HG02571 (cell line): ENCODE measurements at regions not wholly inside any gene's neighbourhood (a gene's known extent, or its start where the extent isn't known, plus 50 kb on each side); places are given as distances from the start of the nearest gene placed in this dataset.
"Not testable (repeated sequence)": the region's sequence is repeated elsewhere in the genome, so short reads cannot be mapped to it uniquely, and the experiment has no call there.

Experiments
- ATAC-seq: cut with Tn5 transposase; IDR thresholded peaks from one replicate; pipeline ENCODE4 v1.9.1; 2021; ENCODE audit warnings: mild to moderate bottlenecking, moderate library complexity; ENCODE audit not compliant: unreplicated experiment

DNA sequence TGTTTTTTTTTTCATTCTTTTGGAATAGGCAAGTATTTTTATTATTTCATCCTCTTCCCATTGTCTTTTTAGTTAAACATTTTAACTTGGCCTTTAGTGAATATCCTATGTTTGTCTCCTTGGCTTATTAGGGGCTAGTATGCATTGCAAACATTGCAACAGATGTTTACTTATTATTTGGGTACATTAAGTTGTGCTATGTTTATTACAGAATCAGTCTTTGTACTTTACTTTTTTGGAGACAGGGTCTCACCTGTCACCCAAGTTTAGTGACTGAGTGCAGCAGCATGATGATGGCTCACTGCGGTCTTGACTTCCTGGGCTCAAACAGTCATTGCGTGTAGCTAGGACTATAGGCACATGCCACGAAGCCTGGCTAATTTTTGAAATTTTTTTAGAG, 51.1 kb upstream of the NUDT6 start:
- ATAC-seq, result no peak

- ATAC-seq, result no peak
Observed at GRCh38 chr4:122976111-122976510, 53.7 kb upstream of the NUDT6 start.

GRCh38 chr4:122977103-122977502, 54.7 kb upstream of the NUDT6 start:
- no peak for ATAC-seq

DNA sequence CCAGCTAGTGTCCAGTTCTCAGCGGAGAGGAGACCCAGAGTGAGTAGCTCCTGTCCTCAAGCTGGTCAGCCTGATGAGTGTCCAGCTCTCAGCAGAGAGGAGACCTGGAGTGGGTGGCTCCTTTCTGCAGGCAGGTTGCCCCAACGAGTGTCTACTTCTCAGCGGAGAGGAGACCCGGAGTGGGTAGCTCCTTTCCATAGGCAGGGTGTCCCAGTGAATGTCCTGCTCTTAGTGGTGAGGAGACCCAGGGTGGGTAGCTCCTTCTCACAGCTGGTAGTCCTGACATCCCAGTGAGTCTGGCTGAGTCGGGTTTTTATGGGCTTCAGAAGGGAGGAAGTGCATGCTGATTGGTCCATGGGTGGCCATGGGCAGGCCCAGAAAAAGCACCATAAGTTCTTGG, 55.7 kb upstream of the NUDT6 start:
- no peak for ATAC-seq

DNA sequence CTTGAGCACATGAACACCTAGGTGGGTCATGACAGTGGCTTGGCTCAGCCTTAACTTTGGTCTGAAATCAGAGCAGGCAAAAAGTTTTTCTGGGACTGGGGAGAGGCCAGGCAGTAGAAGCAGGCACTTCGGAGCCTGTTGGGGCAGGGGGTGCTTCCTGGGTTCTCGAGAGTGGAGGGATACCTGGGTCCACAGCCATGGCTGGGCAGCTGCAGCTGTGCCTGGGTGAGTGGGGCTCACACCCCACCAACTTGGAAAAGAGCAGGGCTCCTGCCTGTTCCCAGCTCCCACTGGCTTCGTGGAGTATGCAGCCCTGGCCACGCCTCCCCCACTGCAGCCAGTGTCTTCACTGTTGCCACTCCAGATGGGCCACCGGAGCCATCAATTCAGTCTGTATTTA, 56.4 kb upstream of the NUDT6 start:
- no peak for ATAC-seq

- ATAC-seq, result no peak
Observed at GRCh38 chr4:122980860-122981259, 58.5 kb upstream of the NUDT6 start.

DNA sequence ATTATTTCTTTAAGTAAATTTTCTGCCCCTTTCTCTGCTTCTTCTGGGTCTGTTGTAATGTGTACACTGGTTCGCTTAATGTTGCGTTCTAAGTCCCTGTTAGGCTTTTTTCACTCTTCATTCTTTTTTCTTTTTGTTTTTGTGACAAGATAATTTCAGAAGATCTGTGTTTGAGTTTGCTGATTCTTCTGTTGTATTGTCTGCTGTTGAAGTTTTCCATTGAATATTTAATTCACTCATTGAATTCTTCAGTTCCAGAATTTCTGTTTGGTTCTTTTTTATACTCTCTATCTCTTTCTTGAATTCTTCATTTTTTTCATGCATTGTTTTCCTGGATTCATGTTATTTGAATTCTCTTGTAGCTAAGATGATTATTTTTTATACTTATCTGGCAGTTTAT, 66.3 kb upstream of the NUDT6 start:
- ATAC-seq, result no peak

DNA sequence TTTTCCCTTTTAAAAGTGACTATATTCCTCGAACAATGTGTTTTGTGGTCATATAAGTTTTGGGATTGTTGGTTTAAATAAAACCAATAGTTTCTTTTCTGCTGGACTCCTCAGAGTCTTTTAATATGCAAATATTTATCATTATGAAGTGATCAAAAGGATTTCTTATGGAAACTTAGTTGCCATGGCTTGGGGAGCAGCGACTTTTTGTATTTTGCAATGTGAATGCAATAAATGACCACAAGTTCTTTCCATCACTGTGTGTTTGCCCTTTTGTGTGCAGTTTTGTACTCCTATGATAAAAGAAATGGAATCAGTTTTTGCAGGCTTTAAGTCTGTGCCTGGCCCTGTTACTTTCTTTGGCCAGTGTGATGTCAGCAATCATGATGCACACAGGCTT, 68.5 kb upstream of the NUDT6 start:
- ATAC-seq, result no peak

GRCh38 chr4:122992057-122992456, 69.7 kb upstream of the NUDT6 start:
- no peak for ATAC-seq

DNA sequence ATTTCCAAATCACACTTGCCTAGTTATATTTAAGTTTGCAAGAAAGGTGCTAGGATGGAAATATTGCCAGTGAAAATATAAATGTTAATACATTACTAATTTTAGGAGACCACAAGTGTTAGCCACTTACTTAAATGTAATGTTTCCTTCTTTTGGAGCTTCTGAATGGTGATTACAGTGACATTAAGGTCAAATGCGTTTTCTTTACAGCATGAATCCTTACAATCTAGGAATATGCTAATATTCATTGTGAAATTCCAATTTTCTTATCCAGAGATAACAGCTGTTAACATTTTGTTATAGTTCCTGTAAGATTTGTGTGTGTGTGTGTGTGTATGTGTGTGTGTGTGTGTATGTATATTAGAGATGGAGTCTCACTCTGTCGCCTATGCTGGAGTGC, 70.2 kb upstream of the NUDT6 start:
- ATAC-seq, result no peak

- no peak for ATAC-seq
Observed at GRCh38 chr4:122996350-122996749, 74.0 kb upstream of the NUDT6 start.

GRCh38 chr4:122997463-122998101, 75.2 kb upstream of the NUDT6 start:
- ATAC-seq, result no peak

GRCh38 chr4:123004079-123004478, 81.7 kb upstream of the NUDT6 start:
- ATAC-seq, result not testable (repeated sequence)

GRCh38 chr4:123005126-123005525, 82.7 kb upstream of the NUDT6 start:
- ATAC-seq, result not testable (repeated sequence)

DNA sequence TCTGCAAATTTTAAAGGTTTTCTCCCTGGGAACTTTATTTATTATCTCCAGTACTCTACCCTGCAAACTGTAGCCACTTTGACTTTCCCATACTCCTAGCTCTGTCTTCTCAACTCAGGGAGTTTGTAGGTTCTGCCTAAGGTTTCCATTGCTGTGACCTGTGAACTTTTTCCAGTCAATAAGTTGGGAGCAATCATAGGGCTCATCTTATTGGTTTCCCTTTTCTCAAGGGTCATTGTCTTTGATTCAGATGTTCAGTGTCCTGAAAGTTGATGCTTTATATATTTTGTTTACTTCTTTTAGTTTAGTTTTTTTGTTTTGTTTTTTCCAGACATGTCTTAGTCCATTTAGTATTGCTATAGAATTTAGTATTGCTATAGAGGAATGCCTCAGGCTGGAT, 85.3 kb upstream of the NUDT6 start:
- no peak for ATAC-seq

- ATAC-seq, result not testable (repeated sequence)
Observed at GRCh38 chr4:123012416-123012815, 90.0 kb upstream of the NUDT6 start.

GRCh38 chr4:123014038-123014437, 91.6 kb upstream of the NUDT6 start:
- no peak for ATAC-seq

GRCh38 chr4:123017078-123017477, 94.7 kb upstream of the NUDT6 start:
- no peak for ATAC-seq

GRCh38 chr4:123017636-123018395, 95.4 kb upstream of the NUDT6 start:
- ATAC-seq, result no peak

DNA sequence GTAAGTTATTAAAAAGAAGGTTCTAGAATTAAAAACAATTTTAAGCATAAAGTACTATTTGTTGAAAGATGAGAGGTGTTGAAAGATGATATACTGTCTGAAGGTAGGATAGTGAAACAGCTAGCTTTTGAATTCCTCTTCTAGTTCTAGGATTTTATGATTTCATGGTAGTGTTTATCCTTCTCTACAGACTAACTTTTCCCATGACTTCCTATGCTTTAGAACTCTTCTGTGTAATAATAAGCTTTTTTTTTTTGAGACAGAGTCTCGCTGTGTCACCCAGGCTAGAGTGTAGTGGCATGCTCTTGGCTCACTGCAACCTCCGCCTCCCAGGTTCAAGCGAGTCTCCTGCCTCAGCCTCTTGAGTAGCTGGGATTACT, 96.0 kb upstream of the NUDT6 start:
- no peak for ATAC-seq

- ATAC-seq, result no peak
Observed at GRCh38 chr4:123020285-123020684, 97.9 kb upstream of the NUDT6 start.

- no peak for ATAC-seq
Observed at GRCh38 chr4:123023647-123024046, 101.2 kb upstream of the NUDT6 start.

- ATAC-seq, result no peak
Observed at GRCh38 chr4:123024710-123025109, 102.3 kb upstream of the NUDT6 start.
